ENCODE measurements at regions not wholly inside any gene's neighbourhood (a gene's known extent, or its start where the extent isn't known, plus 50 kb on each side); places are given as distances from the start of the nearest gene placed in this dataset.

- no peaks in the 10 kb centered on the region for H3K27me3 ChIP-seq (ENCODE audit: control insufficient read depth, insufficient read depth, low read length)
- no peaks in the 10 kb centered on the region for H3K36me3 ChIP-seq (ENCODE audit: control insufficient read depth, insufficient read depth, low read length)
- TF ChIP-seq CTCF (IDR thresholded peaks at IDR 0.05; ENCODE audit: insufficient read depth, low read length, poor library complexity, severe bottlenecking) = no peak
- H3K4me3 ChIP-seq (ENCODE audit: low read depth, low read length) = no peak overlapping the region
- DNase-seq (ENCODE audit: low read depth) = no peak
Observed at GRCh38 chr2:177149155-177149503, 63.5 kb upstream of the HNRNPA3 start.

DNA sequence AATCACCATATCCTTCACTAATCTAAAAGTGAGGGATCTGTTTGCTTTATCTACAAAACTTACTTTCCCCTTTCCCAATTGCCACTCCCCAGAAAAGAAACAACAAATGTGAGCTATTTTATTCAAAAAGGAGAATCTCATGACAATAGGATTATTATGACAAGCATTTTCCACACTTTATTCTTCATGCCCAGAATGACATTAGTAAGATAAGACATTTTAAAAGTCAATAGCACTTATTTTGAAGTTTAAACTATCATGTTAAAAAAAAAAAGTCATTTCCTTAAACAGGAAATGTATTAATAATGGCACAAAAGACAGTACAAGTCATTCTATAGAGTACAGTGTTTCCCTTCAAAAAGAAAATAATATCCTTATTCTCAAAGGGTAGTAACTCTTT lies 58.8 kb upstream of the HNRNPA3 start:
- DNase-seq (ENCODE audit: low read depth) = no peak
- no peak overlapping the region for H3K4me3 ChIP-seq (ENCODE audit: low read depth, low read length)
- H3K36me3 ChIP-seq (ENCODE audit: control insufficient read depth, insufficient read depth, low read length) = no peaks in the 10 kb centered on the region
- no peaks in the 10 kb centered on the region for H3K27me3 ChIP-seq (ENCODE audit: control insufficient read depth, insufficient read depth, low read length)
- no peak for TF ChIP-seq CTCF (IDR thresholded peaks at IDR 0.05; ENCODE audit: insufficient read depth, low read length, poor library complexity, severe bottlenecking)

DNA sequence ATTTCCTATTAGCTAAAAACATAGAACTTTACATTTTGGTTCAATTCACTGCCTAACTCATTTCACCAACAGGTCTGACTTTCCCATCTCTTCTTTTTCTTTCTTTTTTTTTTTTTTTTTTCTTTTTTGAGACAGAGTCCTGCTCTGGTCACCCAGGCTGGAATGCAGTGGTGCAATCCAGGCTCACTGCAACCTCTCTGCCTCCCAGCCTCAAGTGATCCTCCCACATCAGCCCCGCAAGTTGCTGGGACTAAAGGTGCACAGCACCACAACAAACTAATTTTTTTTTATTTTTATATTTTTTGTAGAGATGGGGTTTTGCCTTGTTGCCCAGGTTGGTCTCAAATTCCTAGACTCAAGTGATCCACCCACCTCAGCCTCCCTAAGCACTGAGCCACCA lies 57.8 kb upstream of the HNRNPA3 start:
- H3K27me3 ChIP-seq (ENCODE audit: control insufficient read depth, insufficient read depth, low read length) = no peaks in the 10 kb centered on the region
- TF ChIP-seq CTCF (IDR thresholded peaks at IDR 0.05; ENCODE audit: insufficient read depth, low read length, poor library complexity, severe bottlenecking) = no peak
- H3K36me3 ChIP-seq (ENCODE audit: control insufficient read depth, insufficient read depth, low read length) = no peaks in the 10 kb centered on the region
- no peak for DNase-seq (ENCODE audit: low read depth)
- H3K4me3 ChIP-seq (ENCODE audit: low read depth, low read length) = no peak overlapping the region

GRCh38 chr2:177155631-177156030 lies 57.0 kb upstream of the HNRNPA3 start:
- no peak overlapping the region for H3K4me3 ChIP-seq (ENCODE audit: low read depth, low read length)
- H3K36me3 ChIP-seq (ENCODE audit: control insufficient read depth, insufficient read depth, low read length) = no peaks in the 10 kb centered on the region
- H3K27me3 ChIP-seq (ENCODE audit: control insufficient read depth, insufficient read depth, low read length) = no peaks in the 10 kb centered on the region
- no peak for TF ChIP-seq CTCF (IDR thresholded peaks at IDR 0.05; ENCODE audit: insufficient read depth, low read length, poor library complexity, severe bottlenecking)
- no peak for DNase-seq (ENCODE audit: low read depth)

- peak; percentile 64 for TF ChIP-seq CTCF (IDR thresholded peaks at IDR 0.05; ENCODE audit: insufficient read depth, low read length, poor library complexity, severe bottlenecking)
- Histone ChIP-seq H3K4me3 (ENCODE audit: low read depth, low read length) (no peak overlapping the region), H3K27me3 (ENCODE audit: control insufficient read depth, insufficient read depth, low read length) (no peaks in the 10 kb centered on the region), H3K36me3 (ENCODE audit: control insufficient read depth, insufficient read depth, low read length) (no peaks in the 10 kb centered on the region)
- DNase-seq (ENCODE audit: low read depth) = no peak
Observed at GRCh38 chr2:177161741-177162460, 50.7 kb upstream of the HNRNPA3 start.
